HFFc6 (cell line): ENCODE measurements at regions not wholly inside any gene's neighbourhood (a gene's known extent, or its start where the extent isn't known, plus 50 kb on each side); places are given as distances from the start of the nearest gene placed in this dataset.

Source experiments
- DNase-seq: peaks from one replicate; pipeline ENCODE4 v3.0.0-alpha.2; 2018
- H3K27ac Mint-ChIP-seq: 2 replicates; pipeline ENCODE4 v1.8.0; 2020; ENCODE audit warnings: mild to moderate bottlenecking, mixed read lengths
- H3K27me3 Mint-ChIP-seq: 2 replicates; pipeline ENCODE4 v1.8.0; 2021; ENCODE audit warnings: mild to moderate bottlenecking, moderate library complexity, mixed read lengths; ENCODE audit not compliant: insufficient read depth
- H3K36me3 Mint-ChIP-seq: 2 replicates; pipeline ENCODE4 v1.8.0; 2021; ENCODE audit warnings: low read depth, mixed read lengths
- H3K4me1 Mint-ChIP-seq: 2 replicates; pipeline ENCODE4 v1.8.0; 2020; ENCODE audit warnings: low read depth, mixed read lengths
- H3K4me3 Mint-ChIP-seq: 2 replicates; pipeline ENCODE4 v1.8.0; 2020; ENCODE audit warnings: mild to moderate bottlenecking, moderate library complexity, mixed read lengths
- H3K9me3 Mint-ChIP-seq: 2 replicates; pipeline ENCODE4 v1.8.0; 2020; ENCODE audit warnings: mild to moderate bottlenecking, mixed read lengths
- CTCF ChIP-seq: fragments of 200-600 bp; sonication (generic); IDR thresholded peaks from 2 replicates; pipeline ENCODE4 v1.5.0; 2021; ENCODE audit warnings: antibody characterized with exemption, mild to moderate bottlenecking

GRCh38 chr6:43948527-43949485 is 178.4 kb downstream of the MRPL14 start:
- Mint-ChIP-seq H3K9me3 (peaks cover 20% of the 10 kb centered on the region), H3K4me3 (no peak overlapping the region), H3K4me1 (peaks cover 65% of the 10 kb centered on the region), H3K27me3 (peaks cover 5% of the 10 kb centered on the region; the same call in 1 of the 2 replicates), H3K27ac (no peak overlapping the region), H3K36me3 (peaks cover 20% of the 10 kb centered on the region)
- TF ChIP-seq CTCF = no peak
- no peak for DNase-seq

- H3K27ac Mint-ChIP-seq = no peak overlapping the region
- TF ChIP-seq CTCF = no peak
- H3K4me3 Mint-ChIP-seq = no peak overlapping the region
- H3K36me3 Mint-ChIP-seq = peaks cover 20% of the 10 kb centered on the region
- peaks cover 20% of the 10 kb centered on the region for H3K9me3 Mint-ChIP-seq
- peaks cover 5% of the 10 kb centered on the region; the same call in 1 of the 2 replicates for H3K27me3 Mint-ChIP-seq
- H3K4me1 Mint-ChIP-seq = peaks cover 68% of the 10 kb centered on the region
- no peak for DNase-seq
Observed at GRCh38 chr6:43947860-43948259, 177.8 kb downstream of the VEGFA start.

- Mint-ChIP-seq H3K4me1 (peaks cover 61% of the 10 kb centered on the region), H3K9me3 (peaks cover 20% of the 10 kb centered on the region), H3K4me3 (no peak overlapping the region), H3K27ac (no peak overlapping the region), H3K36me3 (peaks cover 20% of the 10 kb centered on the region), H3K27me3 (peaks cover 2% of the 10 kb centered on the region; the same call in 1 of the 2 replicates)
- TF ChIP-seq CTCF = no peak
- no peak for DNase-seq
Observed at GRCh38 chr6:43946641-43947363, 176.8 kb downstream of the VEGFA start.

GRCh38 chr6:43945768-43946080 is 175.7 kb downstream of the VEGFA start:
- DNase-seq = no peak
- Mint-ChIP-seq H3K4me3 (no peak overlapping the region), H3K27ac (no peak overlapping the region), H3K36me3 (peaks cover 20% of the 10 kb centered on the region), H3K27me3 (peaks cover under 1% of the 10 kb centered on the region; the same call in 1 of the 2 replicates), H3K4me1 (peaks cover 50% of the 10 kb centered on the region), H3K9me3 (peaks cover 20% of the 10 kb centered on the region)
- TF ChIP-seq CTCF = no peak

- no peak for TF ChIP-seq CTCF
- Mint-ChIP-seq H3K36me3 (peaks cover 20% of the 10 kb centered on the region), H3K27ac (peak overlapping the region; percentile 45), H3K9me3 (peaks cover 20% of the 10 kb centered on the region), H3K4me1 (peaks cover 47% of the 10 kb centered on the region), H3K4me3 (no peak overlapping the region), H3K27me3 (no peaks in the 10 kb centered on the region)
- peak; percentile 29 for DNase-seq
Observed at GRCh38 chr6:43944908-43945767, 175.1 kb downstream of the VEGFA start.
